T-helper 2 cell treated with Interferon-gamma antibody and Interleukin-4, amounts not matched to agents 5 μg/mL and 100 μg/mL, for 36 hours (primary cell): ENCODE measurements at regions not wholly inside any gene's neighbourhood (a gene's known extent, or its start where the extent isn't known, plus 50 kb on each side); places are given as distances from the start of the nearest gene placed in this dataset.

Experiments used
- DNase-seq: peaks from one replicate; pipeline ENCODE4 v3.0.0; 2021; ENCODE audit warnings: low spot score
- H3K27ac Mint-ChIP-seq: one replicate; pipeline ENCODE4 v1.8.0; 2021; ENCODE audit warnings: mild to moderate bottlenecking, mixed read lengths
- H3K27me3 Mint-ChIP-seq: one replicate; pipeline ENCODE4 v1.8.0; 2021; ENCODE audit warnings: low read depth, mixed read lengths
- H3K36me3 Mint-ChIP-seq: one replicate; pipeline ENCODE4 v1.8.0; 2021; ENCODE audit warnings: low read depth, mixed read lengths
- H3K4me1 Mint-ChIP-seq: one replicate; pipeline ENCODE4 v1.8.0; 2021; ENCODE audit warnings: low read depth, mixed read lengths
- H3K4me3 Mint-ChIP-seq: one replicate; pipeline ENCODE4 v1.8.0; 2022; ENCODE audit warnings: mild to moderate bottlenecking, moderate library complexity, mixed read lengths
- H3K9me3 Mint-ChIP-seq: one replicate; pipeline ENCODE4 v1.8.0; 2021; ENCODE audit warnings: mixed read lengths

- Mint-ChIP-seq H3K36me3 (no peaks in the 10 kb centered on the region), H3K27me3 (no peaks in the 10 kb centered on the region), H3K27ac (no peak overlapping the region), H3K4me3 (no peak overlapping the region), H3K9me3 (no peaks in the 10 kb centered on the region), H3K4me1 (no peaks in the 10 kb centered on the region)
- DNase-seq, result no peak
Observed at GRCh38 chr14:86652526-86652925, 1122.6 kb downstream of the FLRT2 start.

GRCh38 chr14:86646696-86647690, 1117.0 kb downstream of the FLRT2 start:
- Mint-ChIP-seq H3K27me3 (no peaks in the 10 kb centered on the region), H3K4me1 (no peaks in the 10 kb centered on the region), H3K27ac (no peak overlapping the region), H3K9me3 (no peaks in the 10 kb centered on the region), H3K4me3 (no peak overlapping the region), H3K36me3 (no peaks in the 10 kb centered on the region)
- DNase-seq, result no peak

GRCh38 chr14:86646125-86646524, 1116.2 kb downstream of the FLRT2 start:
- Mint-ChIP-seq H3K36me3 (no peaks in the 10 kb centered on the region), H3K27me3 (no peaks in the 10 kb centered on the region), H3K4me1 (no peaks in the 10 kb centered on the region), H3K4me3 (no peak overlapping the region), H3K9me3 (no peaks in the 10 kb centered on the region), H3K27ac (no peak overlapping the region)
- DNase-seq, result no peak

GRCh38 chr14:86641310-86641709, 1111.4 kb downstream of the FLRT2 start:
- no peaks in the 10 kb centered on the region for H3K27me3 Mint-ChIP-seq
- DNase-seq, result no peak
- no peaks in the 10 kb centered on the region for H3K36me3 Mint-ChIP-seq
- no peak overlapping the region for H3K4me3 Mint-ChIP-seq
- no peaks in the 10 kb centered on the region for H3K4me1 Mint-ChIP-seq
- no peak overlapping the region for H3K27ac Mint-ChIP-seq
- peaks cover 4% of the 10 kb centered on the region for H3K9me3 Mint-ChIP-seq

GRCh38 chr14:86640288-86640687, 1110.3 kb downstream of the FLRT2 start:
- Mint-ChIP-seq H3K27me3 (no peaks in the 10 kb centered on the region), H3K27ac (no peak overlapping the region), H3K9me3 (peaks cover 4% of the 10 kb centered on the region), H3K4me3 (no peak overlapping the region), H3K4me1 (no peaks in the 10 kb centered on the region), H3K36me3 (no peaks in the 10 kb centered on the region)
- DNase-seq, result no peak

- Mint-ChIP-seq H3K4me1 (no peaks in the 10 kb centered on the region), H3K36me3 (no peaks in the 10 kb centered on the region), H3K9me3 (peaks cover 4% of the 10 kb centered on the region), H3K27ac (no peak overlapping the region), H3K4me3 (no peak overlapping the region), H3K27me3 (no peaks in the 10 kb centered on the region)
- no peak for DNase-seq
Observed at GRCh38 chr14:86639666-86640065, 1109.7 kb downstream of the FLRT2 start.

GRCh38 chr14:86639146-86639545, 1109.2 kb downstream of the FLRT2 start:
- Mint-ChIP-seq H3K4me3 (no peak overlapping the region), H3K9me3 (peaks cover 4% of the 10 kb centered on the region), H3K27ac (no peak overlapping the region), H3K4me1 (no peaks in the 10 kb centered on the region), H3K27me3 (no peaks in the 10 kb centered on the region), H3K36me3 (no peaks in the 10 kb centered on the region)
- DNase-seq, result no peak

GRCh38 chr14:86627080-86627479, 1097.1 kb downstream of the FLRT2 start:
- Mint-ChIP-seq H3K9me3 (peaks cover 7% of the 10 kb centered on the region), H3K27me3 (no peaks in the 10 kb centered on the region)

DNA sequence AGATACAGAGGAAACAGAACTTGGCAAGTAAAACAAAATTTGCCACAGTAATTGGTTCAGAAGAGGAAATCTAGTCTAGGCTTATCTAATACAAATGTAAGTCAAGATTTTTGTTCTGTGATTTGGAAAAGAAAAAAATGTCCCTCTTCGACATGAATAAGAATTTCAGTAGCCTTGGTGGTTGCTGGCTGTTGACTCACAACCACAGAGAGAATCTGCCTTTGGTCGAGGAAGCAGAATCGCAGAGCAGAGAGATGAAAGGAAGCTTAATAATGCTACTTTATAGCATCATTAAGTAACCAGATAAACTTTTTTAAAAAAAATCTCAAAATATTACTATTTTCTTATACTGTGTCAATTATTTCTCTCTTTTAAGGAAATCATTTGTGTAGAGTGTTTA, 1096.6 kb downstream of the FLRT2 start:
- no peak for DNase-seq
- Mint-ChIP-seq H3K27ac (no peak overlapping the region), H3K9me3 (peaks cover 7% of the 10 kb centered on the region), H3K27me3 (no peaks in the 10 kb centered on the region), H3K4me3 (no peak overlapping the region), H3K4me1 (no peaks in the 10 kb centered on the region), H3K36me3 (no peaks in the 10 kb centered on the region)

More at GRCh38 chr14:86627080-86627479, 1097.1 kb downstream of the FLRT2 start:
- Mint-ChIP-seq H3K36me3 (no peaks in the 10 kb centered on the region), H3K4me1 (no peaks in the 10 kb centered on the region), H3K4me3 (no peak overlapping the region), H3K27ac (no peak overlapping the region)
- no peak for DNase-seq

DNA sequence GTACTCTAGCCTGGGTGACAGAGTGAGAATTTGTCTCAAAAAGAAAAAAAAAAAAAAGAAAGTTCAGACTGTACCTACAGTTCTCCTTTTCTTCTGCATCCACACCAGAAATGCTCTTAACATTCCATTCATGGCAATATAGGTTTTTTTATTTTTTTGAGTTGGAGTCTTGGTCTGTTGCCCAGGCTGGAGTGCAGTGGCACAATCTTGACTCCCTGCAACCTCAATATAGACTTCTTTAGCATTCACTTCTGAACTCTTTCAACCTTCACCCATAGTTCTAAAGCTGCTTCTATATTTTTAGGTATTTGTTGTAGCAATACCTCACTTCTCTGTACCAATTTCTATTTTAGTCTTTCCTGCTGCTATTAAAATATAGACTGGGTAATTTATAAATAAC, 1095.7 kb downstream of the FLRT2 start:
- Mint-ChIP-seq H3K9me3 (peaks cover 6% of the 10 kb centered on the region), H3K4me3 (no peak overlapping the region), H3K27me3 (no peaks in the 10 kb centered on the region)

DNA sequence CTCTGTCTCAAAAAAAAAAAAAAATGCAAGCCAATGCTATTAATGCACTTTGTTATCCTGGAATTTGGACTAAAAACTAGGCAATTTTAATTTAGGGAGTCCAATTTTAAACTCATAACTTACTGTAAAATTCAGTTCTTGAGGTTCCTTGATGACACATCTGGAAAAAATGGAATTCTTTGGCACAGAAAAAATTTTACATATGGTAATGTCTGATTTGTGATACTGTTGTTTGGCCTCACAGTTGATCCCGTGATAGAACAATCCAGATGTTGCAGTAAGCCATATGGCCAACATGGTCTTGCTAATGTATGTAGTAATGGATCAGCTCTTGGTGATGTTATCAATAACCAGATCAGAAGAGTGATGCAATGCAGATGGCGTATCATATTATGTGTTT, 1089.8 kb downstream of the FLRT2 start:
- no peaks in the 10 kb centered on the region for H3K27me3 Mint-ChIP-seq
- no peaks in the 10 kb centered on the region for H3K4me1 Mint-ChIP-seq
- no peaks in the 10 kb centered on the region for H3K9me3 Mint-ChIP-seq
- DNase-seq, result no peak
- no peak overlapping the region for H3K4me3 Mint-ChIP-seq
- H3K36me3 Mint-ChIP-seq, result no peaks in the 10 kb centered on the region
- H3K27ac Mint-ChIP-seq, result no peak overlapping the region

More for the DNA sequence above, 1095.7 kb downstream of the FLRT2 start:
- H3K36me3 Mint-ChIP-seq, result no peaks in the 10 kb centered on the region
- no peak for DNase-seq
- H3K4me1 Mint-ChIP-seq, result no peaks in the 10 kb centered on the region
- H3K27ac Mint-ChIP-seq, result no peak overlapping the region

DNA sequence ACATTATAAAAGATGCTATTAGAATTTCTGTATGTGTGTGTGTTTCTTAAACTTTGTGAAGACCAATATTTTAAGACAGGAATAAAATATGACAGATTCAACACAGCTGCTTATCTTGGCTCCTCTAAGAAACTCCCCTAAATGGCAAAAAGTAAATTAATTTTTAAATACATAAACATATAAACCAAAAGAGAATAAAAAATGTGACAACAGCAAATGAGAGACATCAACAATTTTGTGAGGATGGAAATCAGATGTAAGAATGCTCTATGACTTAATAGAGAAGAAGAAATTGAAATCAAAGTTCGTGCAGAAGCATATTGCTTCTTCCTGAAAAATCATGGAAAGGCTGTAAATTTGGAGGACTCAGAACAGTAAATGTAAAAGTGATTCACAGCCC, 1083.8 kb downstream of the FLRT2 start:
- no peak for DNase-seq
- Mint-ChIP-seq H3K27ac (no peak overlapping the region), H3K4me3 (no peak overlapping the region), H3K27me3 (no peaks in the 10 kb centered on the region), H3K9me3 (no peaks in the 10 kb centered on the region), H3K4me1 (no peaks in the 10 kb centered on the region), H3K36me3 (no peaks in the 10 kb centered on the region)

DNA sequence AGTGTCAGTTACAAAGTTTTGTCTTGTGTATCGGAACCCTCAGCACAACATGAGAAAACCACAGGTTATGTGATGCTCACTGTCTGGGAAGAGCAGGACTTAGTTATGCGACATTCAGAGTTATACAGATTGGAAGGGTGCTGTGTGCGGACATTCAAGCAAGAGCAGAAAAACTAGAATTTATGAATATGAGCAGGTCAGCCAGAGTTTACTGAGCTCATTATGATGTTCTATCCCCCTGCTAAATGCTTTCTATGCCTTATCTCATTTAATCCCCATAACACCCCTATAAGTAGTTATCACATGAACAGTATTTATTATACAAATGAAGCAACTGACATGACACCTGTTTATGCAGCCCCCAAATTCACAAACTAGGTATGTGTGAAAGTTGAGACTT, 1083.2 kb downstream of the FLRT2 start:
- no peaks in the 10 kb centered on the region for H3K36me3 Mint-ChIP-seq
- no peak overlapping the region for H3K4me3 Mint-ChIP-seq

GRCh38 chr14:86604561-86604960, 1074.6 kb downstream of the FLRT2 start:
- H3K36me3 Mint-ChIP-seq, result no peaks in the 10 kb centered on the region
- no peak overlapping the region for H3K27ac Mint-ChIP-seq
- DNase-seq, result no peak
- H3K4me1 Mint-ChIP-seq, result no peaks in the 10 kb centered on the region
- H3K4me3 Mint-ChIP-seq, result no peak overlapping the region
- H3K27me3 Mint-ChIP-seq, result no peaks in the 10 kb centered on the region
- H3K9me3 Mint-ChIP-seq, result peaks cover 9% of the 10 kb centered on the region

More for the DNA sequence above, 1083.2 kb downstream of the FLRT2 start:
- Mint-ChIP-seq H3K4me1 (no peaks in the 10 kb centered on the region), H3K9me3 (no peaks in the 10 kb centered on the region), H3K27me3 (no peaks in the 10 kb centered on the region), H3K27ac (no peak overlapping the region)
- no peak for DNase-seq
